ENCODE measurements at regions not wholly inside any gene's neighbourhood (a gene's known extent, or its start where the extent isn't known, plus 50 kb on each side); places are given as distances from the start of the nearest gene placed in this dataset.

DNA sequence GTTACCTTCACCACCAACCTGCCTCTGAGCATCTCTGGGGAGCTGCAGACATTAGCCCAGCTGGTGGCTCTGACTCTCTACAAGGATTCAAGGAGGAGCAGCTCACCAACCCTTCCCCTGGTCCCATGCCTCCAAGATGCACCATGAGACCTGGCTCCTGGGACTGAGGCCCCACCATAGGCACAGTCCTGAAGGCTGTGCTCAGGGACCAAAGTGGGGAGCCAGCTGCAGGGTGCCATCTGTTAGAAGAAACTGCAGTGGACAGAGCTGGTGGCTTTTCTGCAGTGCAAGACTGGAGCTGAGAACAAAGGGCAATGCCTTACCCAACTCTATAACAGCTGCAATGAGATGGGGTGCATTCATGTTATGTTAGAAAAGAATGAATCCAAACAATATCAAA lies 581.6 kb downstream of the TCERG1L start:
- no peak for TF ChIP-seq CTCF (IDR thresholded peaks at IDR 0.05)
- no peak for TF ChIP-seq POLR2A (IDR thresholded peaks at IDR 0.05)
